ENCODE measurements at regions not wholly inside any gene's neighbourhood (a gene's known extent, or its start where the extent isn't known, plus 50 kb on each side); places are given as distances from the start of the nearest gene placed in this dataset.

DNA sequence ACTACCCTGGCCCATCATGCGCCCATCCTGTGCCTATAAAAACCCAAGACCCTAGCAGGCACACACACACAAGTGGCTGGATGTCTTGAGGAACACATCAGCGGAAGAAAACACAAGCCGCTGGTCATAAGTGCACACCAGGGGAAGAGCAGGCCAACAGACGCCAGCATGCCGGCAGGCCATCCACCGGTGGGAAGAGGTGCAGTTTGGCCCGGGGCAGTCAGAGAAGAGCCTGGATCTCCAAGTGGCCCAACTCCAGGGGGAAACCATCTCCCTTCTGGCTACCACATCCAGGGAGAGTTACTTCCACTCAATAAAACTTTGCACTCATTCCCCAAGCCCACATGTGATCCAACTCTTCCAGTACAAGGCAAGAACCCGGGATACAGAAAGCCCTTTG, 2001.3 kb upstream of the NUDT12 start:
- TF ChIP-seq, protein P1, sequence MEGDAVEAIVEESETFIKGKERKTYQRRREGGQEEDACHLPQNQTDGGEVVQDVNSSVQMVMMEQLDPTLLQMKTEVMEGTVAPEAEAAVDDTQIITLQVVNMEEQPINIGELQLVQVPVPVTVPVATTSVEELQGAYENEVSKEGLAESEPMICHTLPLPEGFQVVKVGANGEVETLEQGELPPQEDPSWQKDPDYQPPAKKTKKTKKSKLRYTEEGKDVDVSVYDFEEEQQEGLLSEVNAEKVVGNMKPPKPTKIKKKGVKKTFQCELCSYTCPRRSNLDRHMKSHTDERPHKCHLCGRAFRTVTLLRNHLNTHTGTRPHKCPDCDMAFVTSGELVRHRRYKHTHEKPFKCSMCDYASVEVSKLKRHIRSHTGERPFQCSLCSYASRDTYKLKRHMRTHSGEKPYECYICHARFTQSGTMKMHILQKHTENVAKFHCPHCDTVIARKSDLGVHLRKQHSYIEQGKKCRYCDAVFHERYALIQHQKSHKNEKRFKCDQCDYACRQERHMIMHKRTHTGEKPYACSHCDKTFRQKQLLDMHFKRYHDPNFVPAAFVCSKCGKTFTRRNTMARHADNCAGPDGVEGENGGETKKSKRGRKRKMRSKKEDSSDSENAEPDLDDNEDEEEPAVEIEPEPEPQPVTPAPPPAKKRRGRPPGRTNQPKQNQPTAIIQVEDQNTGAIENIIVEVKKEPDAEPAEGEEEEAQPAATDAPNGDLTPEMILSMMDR (conservative IDR thresholded peaks at IDR 0.05), result no peak
- no peak for TF ChIP-seq ZFX (IDR thresholded peaks at IDR 0.05)
